EH (cell line): ENCODE measurements at regions not wholly inside any gene's neighbourhood (a gene's known extent, or its start where the extent isn't known, plus 50 kb on each side); places are given as distances from the start of the nearest gene placed in this dataset.
"Not testable (repeated sequence)": the region's sequence is repeated elsewhere in the genome, so short reads cannot be mapped to it uniquely, and the experiment has no call there.

Experiments used
- DNase-seq: peaks from one replicate; pipeline ENCODE4 v3.0.0-alpha.2; 2015; ENCODE audit warnings: low read depth

- no peak for DNase-seq
Observed at GRCh38 chr3:26280517-26280916, 342.1 kb upstream of the LRRC3B start.

DNA sequence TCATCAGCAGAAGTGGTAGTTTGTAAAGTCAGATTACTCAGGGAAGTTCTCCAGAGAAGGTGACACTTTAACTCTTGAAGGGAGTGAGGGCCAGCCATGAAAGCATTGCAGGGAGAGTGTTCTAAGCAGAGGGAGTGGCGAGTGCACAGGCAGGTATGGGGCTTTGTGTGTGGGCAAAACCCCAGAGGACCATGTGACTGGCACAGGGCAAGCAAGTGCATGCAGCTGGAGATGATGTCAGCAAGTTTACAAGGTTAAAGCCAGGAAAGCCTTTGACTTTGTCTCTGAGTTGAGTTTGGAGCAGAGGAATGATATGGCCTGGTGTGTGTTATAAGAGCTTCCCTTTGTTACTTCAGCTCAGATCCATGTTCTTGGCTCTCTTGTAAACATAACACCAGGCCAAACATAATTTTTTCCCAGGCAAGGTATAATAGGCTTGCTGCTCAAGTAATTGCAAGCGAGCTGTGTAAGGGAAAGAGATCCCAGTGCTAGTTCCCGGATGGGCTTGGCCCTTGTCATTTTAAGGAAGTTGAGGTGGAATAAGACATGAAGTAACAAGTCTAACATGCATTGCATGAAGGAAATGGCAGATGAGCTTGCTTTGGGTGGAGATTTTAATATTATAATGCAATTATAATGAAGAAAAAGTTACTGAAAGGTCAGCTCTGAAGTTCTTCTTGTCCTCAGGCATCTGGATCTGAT is 341.1 kb upstream of the LRRC3B start:
- DNase-seq = no peak

DNA sequence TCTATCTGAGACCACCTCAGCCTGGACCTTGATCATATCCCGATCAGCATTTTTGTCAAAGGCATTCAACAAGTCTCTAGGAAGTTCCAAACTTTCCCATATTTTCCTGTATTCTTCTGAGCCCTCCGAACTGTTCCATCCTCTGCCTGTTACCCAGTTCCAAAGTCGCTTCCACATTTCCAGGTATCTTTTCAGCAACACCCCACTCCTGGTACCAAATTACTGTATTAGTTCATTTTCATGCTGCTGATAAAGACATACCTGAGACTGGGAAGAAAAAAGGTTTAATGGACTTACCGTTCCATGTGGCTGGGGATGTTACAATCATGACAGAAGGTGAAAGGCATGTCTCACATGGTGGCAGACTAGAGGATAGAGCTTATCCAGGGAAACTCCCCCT is 338.1 kb upstream of the LRRC3B start:
- not testable (repeated sequence) for DNase-seq

- DNase-seq = no peak
Observed at GRCh38 chr3:26291840-26292239, 330.7 kb upstream of the LRRC3B start.

DNA sequence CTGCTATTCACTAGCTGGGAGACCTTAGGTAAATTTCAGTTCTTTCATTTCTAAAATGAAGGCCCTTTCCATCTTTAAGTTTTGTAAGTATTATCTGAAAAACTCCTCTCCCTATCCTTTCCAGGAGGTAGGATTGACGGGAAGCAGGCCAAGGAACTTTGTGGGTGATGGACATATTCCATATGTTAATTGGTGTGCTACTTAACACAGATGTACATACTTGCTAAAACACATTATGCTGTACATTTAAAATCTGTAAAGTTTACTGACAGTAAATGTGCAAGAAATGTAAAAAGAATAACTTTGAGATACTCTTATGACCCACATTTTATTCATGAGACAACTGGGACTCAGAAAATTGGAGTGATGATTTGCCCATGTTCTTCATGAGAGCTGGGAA is 329.8 kb upstream of the LRRC3B start:
- no peak for DNase-seq

- DNase-seq = no peak
Observed at GRCh38 chr3:26293329-26293844, 329.2 kb upstream of the LRRC3B start.

DNA sequence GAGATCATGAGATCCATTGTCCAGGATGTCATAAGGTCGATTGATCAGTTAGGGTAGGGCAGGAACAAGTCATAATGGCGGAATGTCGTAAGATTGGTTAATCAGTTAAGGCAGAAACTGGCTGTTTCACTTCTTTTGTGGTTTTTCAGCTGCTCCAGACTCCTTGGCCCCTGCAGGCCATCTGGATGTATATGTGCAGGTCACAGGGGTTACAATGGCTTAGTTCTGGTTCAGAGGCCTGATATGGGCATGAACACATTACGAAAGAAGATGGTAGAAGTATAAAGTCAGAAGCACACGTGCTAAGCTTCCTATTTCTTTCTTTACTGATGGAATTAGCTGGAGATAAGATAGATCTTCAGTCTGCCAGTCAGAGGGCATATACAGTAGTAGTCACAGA is 315.4 kb upstream of the LRRC3B start:
- no peak for DNase-seq

- no peak for DNase-seq
Observed at GRCh38 chr3:26307787-26308186, 314.8 kb upstream of the LRRC3B start.

GRCh38 chr3:26308454-26308853 is 314.1 kb upstream of the LRRC3B start:
- no peak for DNase-seq

- not testable (repeated sequence) for DNase-seq
Observed at GRCh38 chr3:26309536-26309935, 313.0 kb upstream of the LRRC3B start.

GRCh38 chr3:26312816-26313215 is 309.8 kb upstream of the LRRC3B start:
- DNase-seq = no peak

- no peak for DNase-seq
Observed at GRCh38 chr3:26316472-26316871, 306.1 kb upstream of the LRRC3B start.

- not testable (repeated sequence) for DNase-seq
Observed at GRCh38 chr3:26323741-26324140, 298.8 kb upstream of the LRRC3B start.

GRCh38 chr3:26340001-26340400 is 282.6 kb upstream of the LRRC3B start:
- no peak for DNase-seq

DNA sequence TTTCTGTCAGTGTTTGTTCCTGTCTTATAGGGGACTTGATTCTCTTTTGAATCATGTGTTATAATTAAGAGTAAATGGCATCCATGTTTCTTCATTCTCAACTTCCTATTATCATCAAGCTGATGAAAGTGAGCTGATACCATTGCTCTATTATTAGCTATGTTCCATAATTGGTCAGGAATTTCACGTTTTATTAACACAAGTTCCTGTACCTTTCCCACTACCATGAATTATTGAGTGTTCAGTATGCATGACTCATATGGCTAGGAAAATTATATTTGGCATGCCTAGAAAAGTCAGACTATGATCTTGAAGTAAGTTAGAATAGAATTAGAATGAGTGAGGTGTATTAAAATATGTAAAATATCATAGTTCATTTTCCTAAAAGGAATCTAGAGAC is 278.9 kb upstream of the LRRC3B start:
- no peak for DNase-seq

DNA sequence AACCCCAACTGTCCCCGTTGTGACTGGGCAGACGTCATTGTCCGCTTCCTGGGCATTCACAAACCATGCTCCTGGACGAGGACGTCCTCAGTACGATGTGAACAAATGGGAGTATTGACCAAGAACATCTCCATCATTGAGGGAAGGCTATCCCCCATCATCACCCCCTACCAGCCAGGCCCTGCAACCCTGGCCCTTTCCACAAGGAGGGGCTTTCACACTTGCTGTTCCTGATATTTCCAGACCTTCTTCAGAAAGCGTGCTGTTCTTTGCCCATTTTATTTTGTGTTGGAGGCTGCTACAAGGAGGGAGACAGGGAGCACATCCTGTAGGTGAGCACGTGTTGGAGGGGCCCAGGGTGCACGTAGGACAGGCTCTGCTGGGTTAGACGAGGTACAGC is 277.0 kb upstream of the LRRC3B start:
- DNase-seq = no peak

DNA sequence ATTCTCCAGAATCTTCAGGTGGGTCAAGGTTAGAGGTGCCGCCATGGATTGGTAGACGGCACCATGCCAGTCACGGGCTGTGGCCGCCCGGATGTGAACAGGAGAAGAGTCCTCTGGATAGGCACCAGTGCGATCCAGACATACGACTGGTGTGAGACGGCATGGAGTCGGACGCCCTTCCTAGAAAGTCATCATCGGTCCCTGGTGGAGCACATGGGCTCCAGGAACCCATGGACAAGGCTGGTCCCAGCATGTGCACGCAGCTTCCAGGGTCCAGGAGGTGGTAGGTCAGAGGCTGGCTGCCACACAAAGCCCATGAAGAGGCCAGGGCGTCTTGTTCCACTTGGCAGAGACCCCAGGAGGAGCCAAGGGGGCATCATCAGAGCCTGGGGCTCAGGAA is 276.1 kb upstream of the LRRC3B start:
- no peak for DNase-seq

DNA sequence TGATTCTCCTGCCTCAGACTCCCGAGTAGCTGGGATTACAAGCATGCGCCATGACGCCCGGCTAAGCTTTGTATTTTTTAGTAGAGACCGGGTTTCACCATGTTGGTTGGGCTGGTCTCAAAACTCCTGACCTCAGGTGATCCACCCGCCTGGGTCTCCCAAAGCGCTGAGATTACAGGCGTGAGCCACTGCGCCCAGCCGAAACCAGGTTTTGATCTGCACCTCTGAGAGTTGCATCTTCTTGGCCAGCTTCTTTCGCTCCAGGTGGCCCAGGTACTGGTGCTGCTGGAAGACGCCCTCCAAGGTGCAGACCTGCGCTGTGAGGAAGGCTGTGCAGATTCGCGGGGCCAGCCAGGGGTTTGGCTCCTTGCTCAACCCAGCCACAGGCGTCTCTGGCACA is 275.4 kb upstream of the LRRC3B start:
- no peak for DNase-seq

DNA sequence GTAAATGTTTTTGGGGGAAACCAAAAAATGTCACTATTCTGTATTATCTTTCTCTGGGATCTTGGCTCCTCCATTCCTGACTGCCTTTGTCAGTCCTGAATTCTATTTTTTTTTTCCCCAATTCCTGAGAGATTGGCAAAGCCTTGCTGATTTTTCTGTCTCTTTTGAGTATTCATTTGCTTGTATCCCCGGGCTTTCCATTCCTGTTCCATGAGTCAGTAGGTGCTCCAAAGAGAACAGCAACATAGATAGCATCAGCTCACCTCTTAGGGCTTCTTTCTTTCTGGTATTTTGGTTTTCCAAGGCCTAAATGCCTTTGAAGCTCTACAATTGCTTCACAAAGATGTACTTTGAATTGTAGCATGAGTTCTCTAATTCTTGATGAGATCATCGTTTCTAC is 271.7 kb upstream of the LRRC3B start:
- DNase-seq = no peak

GRCh38 chr3:26353097-26353496 is 269.5 kb upstream of the LRRC3B start:
- no peak for DNase-seq

GRCh38 chr3:26358405-26358804 is 264.2 kb upstream of the LRRC3B start:
- DNase-seq = no peak

DNA sequence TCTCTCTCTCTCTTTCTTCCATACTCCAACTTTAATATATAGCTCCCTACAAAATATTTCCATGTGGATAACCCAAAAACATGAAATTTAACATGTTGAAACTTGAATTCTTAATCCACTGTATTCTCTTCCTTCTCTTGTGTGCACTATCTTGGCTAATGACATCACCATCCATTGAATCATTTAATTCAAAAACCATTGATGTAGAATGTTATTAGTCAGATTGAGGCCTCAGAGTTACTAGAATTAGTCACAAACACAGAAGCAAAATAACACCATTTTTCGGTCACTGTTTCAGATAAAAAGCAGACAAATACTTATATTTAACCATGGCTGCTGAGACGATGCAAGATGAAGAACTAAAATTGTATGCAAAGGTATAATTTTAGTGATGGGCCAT is 256.9 kb upstream of the LRRC3B start:
- DNase-seq = no peak

DNA sequence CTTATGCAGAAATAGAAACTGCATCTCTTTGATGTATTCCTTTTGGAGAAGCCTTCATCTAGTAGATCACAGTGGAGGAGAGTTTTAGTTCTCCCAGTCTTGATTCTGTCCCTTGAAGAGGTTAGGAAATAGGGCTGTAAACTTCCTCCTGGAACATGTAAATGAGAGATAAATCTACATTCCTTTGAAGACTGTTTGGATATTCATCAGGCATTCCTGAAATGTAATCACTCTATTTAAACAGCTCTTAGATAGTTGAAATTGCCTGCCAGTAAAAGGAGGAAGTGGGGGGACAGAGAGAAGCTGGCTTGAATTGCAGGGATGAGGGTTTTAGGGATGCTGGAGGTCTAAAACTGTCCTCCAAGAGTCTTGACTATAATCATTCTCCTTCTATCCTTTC is 254.3 kb upstream of the LRRC3B start:
- DNase-seq = no peak

DNA sequence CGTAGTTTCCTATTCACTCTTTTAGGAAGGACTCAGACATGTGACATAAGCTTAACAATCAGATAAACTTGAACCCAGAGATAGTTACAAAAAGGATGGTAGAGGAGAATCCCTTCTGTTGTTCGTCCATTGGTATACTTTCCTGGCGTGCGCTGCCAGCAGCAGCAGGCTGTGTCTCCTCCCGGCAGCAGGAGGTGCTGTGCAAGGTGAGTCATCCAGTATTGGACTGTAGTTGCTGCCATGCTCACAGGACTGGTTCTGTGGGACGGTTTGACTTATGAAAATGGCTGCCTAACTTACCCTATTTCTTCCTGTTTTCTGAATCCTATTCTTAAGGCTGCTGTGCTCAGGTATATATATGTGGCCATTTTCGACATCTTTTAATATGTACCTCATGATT is 253.4 kb upstream of the LRRC3B start:
- DNase-seq = no peak
